GM12878 (cell line): ENCODE measurements at regions not wholly inside any gene's neighbourhood (a gene's known extent, or its start where the extent isn't known, plus 50 kb on each side); places are given as distances from the start of the nearest gene placed in this dataset.

Source experiments
- ATAC-seq: fragments of 200-7000 bp; cut with Tn5 transposase; 3 replicates; pipeline ENCODE4 v1.9.1; 2020; ENCODE audit warnings: mild to moderate bottlenecking, moderate library complexity
- BruUV-seq: library from RNA; stranded (reverse); fragments of 400-500 nt; replicated peaks from 2 replicates; lab custom pipeline; 2021; lab: Mats Ljungman, UMichigan
- CTCF ChIA-PET: fragments of 300-600 bp; sonication (Branson Sonifier 250); formaldehyde crosslinking; extraction: SDS; loops from one replicate; lab custom pipeline; 2021; ENCODE audit warnings: inconsistent platforms; lab: Yijun Ruan, JAX
- POLR2A ChIA-PET: fragments of 350-600 bp; formaldehyde crosslinking; extraction: SDS; loops from one replicate; lab custom pipeline; 2021; ENCODE audit warnings: inconsistent platforms; lab: Charles Lee
- RAD21 ChIA-PET: fragments of 300-600 bp; sonication (Branson Sonifier 250); formaldehyde crosslinking; loops from one replicate; lab custom pipeline; 2023; ENCODE audit warnings: antibody characterized with exemption; ENCODE audit not compliant: unreplicated experiment; lab: Charles Lee
- SMC1A ChIA-PET: fragments of 300-600 bp; sonication (Branson Sonifier 250); formaldehyde crosslinking; loops from one replicate; lab custom pipeline; 2023; ENCODE audit not compliant: unreplicated experiment, uncharacterized antibody; lab: Charles Lee
- DNase-seq: peaks from one replicate; pipeline ENCODE4 v3.0.0-alpha.2; 2011; ENCODE audit warnings: low read depth, low spot score
- FAIRE-seq: peaks from 3 replicates; lab custom pipeline; 2011; peaks lifted over from hg19 to GRCh38; lab: Jason Lieb, UNC
- H2AFZ ChIP-seq: 2 replicates; pipeline ENCODE4 v1.6.0; 2011; ENCODE audit warnings: low read depth, low read length, control low read depth; ENCODE audit not compliant: control insufficient read depth
- H3K27ac ChIP-seq: 2 replicates; pipeline ENCODE4 v1.5.1; 2011; ENCODE audit warnings: control low read depth; ENCODE audit not compliant: control insufficient read depth, insufficient read depth
- H3K27me3 ChIP-seq, 2 experiments: replicated peaks in 1 of 2; 2 replicates each; pipeline versions ENCODE4 v1.6.0 to v1.6.1; 2011; ENCODE audit warnings: low read length in 1 of 2; ENCODE audit not compliant: control insufficient read depth in 2 of 2, insufficient read depth in 2 of 2
- H3K36me3 ChIP-seq, 2 experiments: 2 replicates each; pipeline ENCODE4 v1.5.1; 2011; ENCODE audit warnings: low read length in 1 of 2; ENCODE audit not compliant: control insufficient read depth in 2 of 2, insufficient read depth in 2 of 2
- H3K4me1 ChIP-seq: 2 replicates; pipeline ENCODE4 v1.6.1; 2011; ENCODE audit warnings: mild to moderate bottlenecking, low read length, moderate library complexity, mixed read lengths; ENCODE audit not compliant: control insufficient read depth, insufficient read depth
- H3K4me2 ChIP-seq: 2 replicates; pipeline ENCODE4 v1.6.0; 2011; ENCODE audit warnings: control low read depth; ENCODE audit not compliant: control insufficient read depth, insufficient read depth
- H3K4me3 ChIP-seq: fragments of 200-600 bp; sonication (generic); 2 replicates; pipeline ENCODE4 v1.5.1; 2016
- H3K79me2 ChIP-seq: 2 replicates; pipeline ENCODE4 v1.6.0; 2011; ENCODE audit warnings: low read length; ENCODE audit not compliant: control insufficient read depth, insufficient read depth
- H3K9ac ChIP-seq: 2 replicates; pipeline ENCODE4 v1.8.0; 2011; ENCODE audit warnings: low read length, control low read depth, mixed read lengths; ENCODE audit not compliant: control insufficient read depth, insufficient read depth
- H3K9me3 ChIP-seq: replicated peaks from 3 replicates; pipeline ENCODE4 v1.5.1; 2011; ENCODE audit warnings: mild to moderate bottlenecking, low read length; ENCODE audit not compliant: control insufficient read depth, insufficient read depth
- H4K20me1 ChIP-seq: 2 replicates; pipeline ENCODE4 v1.6.0; 2011; ENCODE audit not compliant: control insufficient read depth, insufficient read depth
- ASH2L ChIP-seq: fragments of 300-600, 200-600 bp; sonication (generic); IDR thresholded peaks from 2 replicates; pipeline ENCODE4 v1.6.1; 2017; ENCODE audit warnings: low read depth, mild to moderate bottlenecking, borderline replicate concordance
- BCL11A ChIP-seq: IDR thresholded peaks from 2 replicates; pipeline ENCODE4 v1.6.1; 2011; ENCODE audit warnings: low read depth, low read length
- CHD4 ChIP-seq: fragments of 200-600 bp; sonication (generic); IDR thresholded peaks from 2 replicates; pipeline ENCODE4 v1.6.1; 2016; ENCODE audit warnings: mild to moderate bottlenecking
- GATAD2B ChIP-seq: fragments of 450-650 bp; conservative IDR thresholded peaks from 2 replicates; pipeline ENCODE4 v1.6.1; 2017; ENCODE audit warnings: low read depth, mild to moderate bottlenecking, moderate library complexity
- MXI1 ChIP-seq: fragments of 150-350 bp; IDR thresholded peaks from 2 replicates; pipeline ENCODE4 v1.6.1; 2011; ENCODE audit warnings: low read depth, mild to moderate bottlenecking, inconsistent platforms, low read length, improper control_type of control experiment
- TBL1XR1 ChIP-seq: IDR thresholded peaks from 2 replicates; pipeline ENCODE4 v1.6.1; 2012; ENCODE audit warnings: low read depth, low read length, improper control_type of control experiment
- WGBS: methylation state at CpG from one replicate; pipeline ENCODE4 v1.1.6; 2016; ENCODE audit warnings: low lambda C conversion rate; ENCODE audit not compliant: insufficient replicate concordance, insufficient coverage; ENCODE audit errors: missing lambda C conversion rate; 5-methylcytosine and 5-hydroxymethylcytosine counted together
- in situ Hi-C: fragments of 300-500 bp; cut with MboI; formaldehyde crosslinking; loops from 9 replicates; pipeline ENCODE4 v1.14.3; 2018; ENCODE audit warnings: mixed read lengths
- intact Hi-C: fragments of 100-400 bp; cut with micrococcal nuclease; formaldehyde crosslinking; loops from one replicate; pipeline ENCODE4 v1.14.2; 2022; ENCODE audit not compliant: unreplicated experiment
- TF ChIP-seq, protein P1 (sequence below): fragments of 450-650 bp; IDR thresholded peaks from 2 replicates; pipeline ENCODE4 v1.6.1; 2017; ENCODE audit warnings: mild to moderate bottlenecking
- TF ChIP-seq, protein P2 (sequence below): IDR thresholded peaks from 2 replicates; pipeline ENCODE4 v1.6.1; 2012; ENCODE audit warnings: low read length, inconsistent platforms
- TF ChIP-seq, protein P3 (sequence below): fragments of 450-650 bp; IDR thresholded peaks from 2 replicates; pipeline ENCODE4 v1.6.1; 2016; ENCODE audit warnings: mild to moderate bottlenecking
- TF ChIP-seq, protein P4 (sequence below): fragments of 450-650 bp; IDR thresholded peaks from 2 replicates; pipeline ENCODE4 v1.6.1; 2018; ENCODE audit warnings: mild to moderate bottlenecking, low read depth, moderate library complexity; ENCODE audit not compliant: partially characterized antibody
- TF ChIP-seq, protein P5 (sequence below): fragments of 450-650 bp; IDR thresholded peaks from 2 replicates; pipeline ENCODE4 v1.6.1; 2018; ENCODE audit warnings: borderline replicate concordance, mild to moderate bottlenecking; ENCODE audit not compliant: partially characterized antibody

DNA sequence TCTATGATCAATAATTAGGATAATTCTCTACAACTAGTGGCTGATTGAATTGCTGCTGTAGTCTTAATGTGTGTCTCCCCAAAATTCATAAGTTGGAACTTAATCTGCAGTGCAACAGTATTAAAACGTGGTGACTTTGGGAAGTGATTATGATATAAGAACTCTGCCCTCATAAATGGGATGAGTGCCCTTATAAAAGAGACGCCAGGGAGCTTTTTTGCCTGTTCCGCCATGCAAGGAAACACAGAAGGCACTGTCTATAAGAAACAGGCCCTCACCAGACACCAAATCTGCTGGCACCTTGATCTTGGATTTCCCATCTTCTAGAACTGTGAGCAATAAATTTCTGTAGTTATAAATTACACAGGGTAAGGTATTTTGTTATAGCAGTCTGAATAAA is 161.0 kb downstream of the ALX1 start:
- no TSS peak for BruUV-seq
- Histone ChIP-seq H2AFZ (no peak overlapping the region), H3K9ac (no peak overlapping the region), H3K9me3 (no peaks in the 10 kb centered on the region), H4K20me1 (no peaks in the 10 kb centered on the region), H3K4me2 (no peak overlapping the region), H3K4me1 (no peaks in the 10 kb centered on the region), H3K79me2 (no peaks in the 10 kb centered on the region), H3K4me3 (no peak overlapping the region), H3K36me3 (no peaks in the 10 kb centered on the region), H3K27ac (no peak overlapping the region), H3K27me3 (peaks cover 0 to 3% of the 10 kb centered on the region in 2 experiments; a peak in 1 of 4 replicates)
- CTCF ChIA-PET = interaction anchor here (3.0 to 3.9 kb wide), 2 partner anchors 16 to 131 kb away, joined by 13 to 29 read pairs; no protein-coding TSS in a partner anchor
- SMC1A ChIA-PET = no interaction called here
- POLR2A ChIA-PET = interaction anchor here (1.4 kb wide), 1 partner anchor 16 kb away, joined by 4 read pairs; no protein-coding TSS in a partner anchor
- no peak for DNase-seq
- in situ Hi-C loops (loop anchor here (10.0 kb wide), 1 partner anchor 366 kb away; no protein-coding TSS in a partner anchor), intact Hi-C loops (loop anchor here (10.0 kb wide), 1 partner anchor 286 kb away; no protein-coding TSS in a partner anchor)
- no peak for FAIRE-seq
- TF ChIP-seq, protein P1, sequence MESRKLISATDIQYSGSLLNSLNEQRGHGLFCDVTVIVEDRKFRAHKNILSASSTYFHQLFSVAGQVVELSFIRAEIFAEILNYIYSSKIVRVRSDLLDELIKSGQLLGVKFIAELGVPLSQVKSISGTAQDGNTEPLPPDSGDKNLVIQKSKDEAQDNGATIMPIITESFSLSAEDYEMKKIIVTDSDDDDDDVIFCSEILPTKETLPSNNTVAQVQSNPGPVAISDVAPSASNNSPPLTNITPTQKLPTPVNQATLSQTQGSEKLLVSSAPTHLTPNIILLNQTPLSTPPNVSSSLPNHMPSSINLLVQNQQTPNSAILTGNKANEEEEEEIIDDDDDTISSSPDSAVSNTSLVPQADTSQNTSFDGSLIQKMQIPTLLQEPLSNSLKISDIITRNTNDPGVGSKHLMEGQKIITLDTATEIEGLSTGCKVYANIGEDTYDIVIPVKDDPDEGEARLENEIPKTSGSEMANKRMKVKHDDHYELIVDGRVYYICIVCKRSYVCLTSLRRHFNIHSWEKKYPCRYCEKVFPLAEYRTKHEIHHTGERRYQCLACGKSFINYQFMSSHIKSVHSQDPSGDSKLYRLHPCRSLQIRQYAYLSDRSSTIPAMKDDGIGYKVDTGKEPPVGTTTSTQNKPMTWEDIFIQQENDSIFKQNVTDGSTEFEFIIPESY = no peak
- no peak for TF ChIP-seq TBL1XR1
- no peak for TF ChIP-seq MXI1
- TF ChIP-seq CHD4 = no peak
- TF ChIP-seq GATAD2B = no peak
- TF ChIP-seq, protein P2, sequence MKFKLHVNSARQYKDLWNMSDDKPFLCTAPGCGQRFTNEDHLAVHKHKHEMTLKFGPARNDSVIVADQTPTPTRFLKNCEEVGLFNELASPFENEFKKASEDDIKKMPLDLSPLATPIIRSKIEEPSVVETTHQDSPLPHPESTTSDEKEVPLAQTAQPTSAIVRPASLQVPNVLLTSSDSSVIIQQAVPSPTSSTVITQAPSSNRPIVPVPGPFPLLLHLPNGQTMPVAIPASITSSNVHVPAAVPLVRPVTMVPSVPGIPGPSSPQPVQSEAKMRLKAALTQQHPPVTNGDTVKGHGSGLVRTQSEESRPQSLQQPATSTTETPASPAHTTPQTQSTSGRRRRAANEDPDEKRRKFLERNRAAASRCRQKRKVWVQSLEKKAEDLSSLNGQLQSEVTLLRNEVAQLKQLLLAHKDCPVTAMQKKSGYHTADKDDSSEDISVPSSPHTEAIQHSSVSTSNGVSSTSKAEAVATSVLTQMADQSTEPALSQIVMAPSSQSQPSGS = no peak
- TF ChIP-seq ASH2L = no peak
- TF ChIP-seq, protein P3, sequence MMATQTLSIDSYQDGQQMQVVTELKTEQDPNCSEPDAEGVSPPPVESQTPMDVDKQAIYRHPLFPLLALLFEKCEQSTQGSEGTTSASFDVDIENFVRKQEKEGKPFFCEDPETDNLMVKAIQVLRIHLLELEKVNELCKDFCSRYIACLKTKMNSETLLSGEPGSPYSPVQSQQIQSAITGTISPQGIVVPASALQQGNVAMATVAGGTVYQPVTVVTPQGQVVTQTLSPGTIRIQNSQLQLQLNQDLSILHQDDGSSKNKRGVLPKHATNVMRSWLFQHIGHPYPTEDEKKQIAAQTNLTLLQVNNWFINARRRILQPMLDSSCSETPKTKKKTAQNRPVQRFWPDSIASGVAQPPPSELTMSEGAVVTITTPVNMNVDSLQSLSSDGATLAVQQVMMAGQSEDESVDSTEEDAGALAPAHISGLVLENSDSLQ = no peak
- TF ChIP-seq, protein P4, sequence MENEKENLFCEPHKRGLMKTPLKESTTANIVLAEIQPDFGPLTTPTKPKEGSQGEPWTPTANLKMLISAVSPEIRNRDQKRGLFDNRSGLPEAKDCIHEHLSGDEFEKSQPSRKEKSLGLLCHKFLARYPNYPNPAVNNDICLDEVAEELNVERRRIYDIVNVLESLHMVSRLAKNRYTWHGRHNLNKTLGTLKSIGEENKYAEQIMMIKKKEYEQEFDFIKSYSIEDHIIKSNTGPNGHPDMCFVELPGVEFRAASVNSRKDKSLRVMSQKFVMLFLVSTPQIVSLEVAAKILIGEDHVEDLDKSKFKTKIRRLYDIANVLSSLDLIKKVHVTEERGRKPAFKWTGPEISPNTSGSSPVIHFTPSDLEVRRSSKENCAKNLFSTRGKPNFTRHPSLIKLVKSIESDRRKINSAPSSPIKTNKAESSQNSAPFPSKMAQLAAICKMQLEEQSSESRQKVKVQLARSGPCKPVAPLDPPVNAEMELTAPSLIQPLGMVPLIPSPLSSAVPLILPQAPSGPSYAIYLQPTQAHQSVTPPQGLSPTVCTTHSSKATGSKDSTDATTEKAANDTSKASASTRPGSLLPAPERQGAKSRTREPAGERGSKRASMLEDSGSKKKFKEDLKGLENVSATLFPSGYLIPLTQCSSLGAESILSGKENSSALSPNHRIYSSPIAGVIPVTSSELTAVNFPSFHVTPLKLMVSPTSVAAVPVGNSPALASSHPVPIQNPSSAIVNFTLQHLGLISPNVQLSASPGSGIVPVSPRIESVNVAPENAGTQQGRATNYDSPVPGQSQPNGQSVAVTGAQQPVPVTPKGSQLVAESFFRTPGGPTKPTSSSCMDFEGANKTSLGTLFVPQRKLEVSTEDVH = no peak
- no peak for TF ChIP-seq BCL11A
- TF ChIP-seq, protein P5, sequence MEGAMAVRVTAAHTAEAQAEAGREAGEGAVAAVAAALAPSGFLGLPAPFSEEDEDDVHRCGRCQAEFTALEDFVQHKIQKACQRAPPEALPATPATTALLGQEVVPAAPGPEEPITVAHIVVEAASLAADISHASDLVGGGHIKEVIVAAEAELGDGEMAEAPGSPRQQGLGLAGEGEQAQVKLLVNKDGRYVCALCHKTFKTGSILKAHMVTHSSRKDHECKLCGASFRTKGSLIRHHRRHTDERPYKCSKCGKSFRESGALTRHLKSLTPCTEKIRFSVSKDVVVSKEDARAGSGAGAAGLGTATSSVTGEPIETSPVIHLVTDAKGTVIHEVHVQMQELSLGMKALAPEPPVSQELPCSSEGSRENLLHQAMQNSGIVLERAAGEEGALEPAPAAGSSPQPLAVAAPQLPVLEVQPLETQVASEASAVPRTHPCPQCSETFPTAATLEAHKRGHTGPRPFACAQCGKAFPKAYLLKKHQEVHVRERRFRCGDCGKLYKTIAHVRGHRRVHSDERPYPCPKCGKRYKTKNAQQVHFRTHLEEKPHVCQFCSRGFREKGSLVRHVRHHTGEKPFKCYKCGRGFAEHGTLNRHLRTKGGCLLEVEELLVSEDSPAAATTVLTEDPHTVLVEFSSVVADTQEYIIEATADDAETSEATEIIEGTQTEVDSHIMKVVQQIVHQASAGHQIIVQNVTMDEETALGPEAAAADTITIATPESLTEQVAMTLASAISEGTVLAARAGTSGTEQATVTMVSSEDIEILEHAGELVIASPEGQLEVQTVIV = no peak
- WGBS = 21% methylated on average over 3 of the region's 3 CpGs
- ATAC-seq = no peak
- RAD21 ChIA-PET = no interaction called here
